K562 (cell line): ENCODE measurements at regions not wholly inside any gene's neighbourhood (a gene's known extent, or its start where the extent isn't known, plus 50 kb on each side); places are given as distances from the start of the nearest gene placed in this dataset.

Source experiments
- ATAC-seq: fragments of 200-7000 bp; cut with Tn5 transposase; 3 replicates; pipeline ENCODE4 v1.9.1; 2020; ENCODE audit warnings: moderate library complexity
- BruUV-seq: library from RNA; stranded (reverse); fragments of 400-500 nt; replicated peaks from 2 replicates; lab custom pipeline; 2021; lab: Mats Ljungman, UMichigan
- CTCF ChIA-PET: fragments of 300-600 bp; formaldehyde crosslinking; extraction: SDS; loops from one replicate; lab custom pipeline; 2021; ENCODE audit warnings: low intra/inter-chr PET ratio; lab: Yijun Ruan, JAX
- POLR2A ChIA-PET: fragments of 300-600, 350-650 bp; sonication (Branson Sonifier 250); formaldehyde crosslinking; extraction: SDS; loops from one replicate; lab custom pipeline; 2021; ENCODE audit warnings: antibody characterized with exemption, inconsistent platforms; lab: Yijun Ruan, JAX
- DNase-seq, 4 experiments: peaks; one replicate each; pipeline versions ENCODE4 v3.0.0 to v3.0.0-alpha.2; 2011 to 2018; ENCODE audit warnings: low spot score in 3 of 4, mixed read lengths in 3 of 4; ENCODE audit errors: extremely low read depth in 1 of 4
- FAIRE-seq: peaks from 2 replicates; lab custom pipeline; 2011; peaks lifted over from hg19 to GRCh38; lab: Jason Lieb, UNC
- H2AFZ ChIP-seq: 2 replicates; pipeline ENCODE4 v1.6.0; 2011; ENCODE audit warnings: low read depth, low read length, control low read depth, inconsistent platforms
- H3K27ac ChIP-seq: fragments of 200-600 bp; 3 replicates; pipeline ENCODE4 v1.8.0; 2011; ENCODE audit warnings: low read depth, mild to moderate bottlenecking, control low read depth, inconsistent platforms, low read length, moderate library complexity, mixed read lengths; ENCODE audit errors: extremely low read depth
- H3K27me3 ChIP-seq, 2 experiments: fragments of 300-600 bp in 1 of 2; 2 replicates in 1 of 2; 3 replicates in 1 of 2; pipeline versions ENCODE4 v1.6.0 to v1.8.0; 2011; ENCODE audit warnings: inconsistent platforms in 2 of 2, low read length in 2 of 2, mild to moderate bottlenecking in 1 of 2, mixed read lengths in 1 of 2, moderate library complexity in 1 of 2; ENCODE audit not compliant: control insufficient read depth in 2 of 2, insufficient read depth in 2 of 2
- H3K36me3 ChIP-seq: fragments of 300-600 bp; 3 replicates; pipeline ENCODE4 v1.8.0; 2011; ENCODE audit warnings: mild to moderate bottlenecking, low read length, inconsistent platforms; ENCODE audit not compliant: control insufficient read depth, insufficient read depth
- H3K4me1 ChIP-seq, 2 experiments: fragments of 200-600 bp in 1 of 2; replicated peaks in 1 of 2; 2 replicates in 1 of 2; 3 replicates in 1 of 2; pipeline versions ENCODE4 v1.5.1 to v1.8.0; 2011; ENCODE audit warnings: inconsistent platforms in 2 of 2, low read length in 2 of 2, mild to moderate bottlenecking in 1 of 2, mixed read lengths in 1 of 2, moderate library complexity in 1 of 2; ENCODE audit not compliant: control insufficient read depth in 2 of 2, insufficient read depth in 2 of 2
- H3K4me2 ChIP-seq: 2 replicates; pipeline ENCODE4 v1.6.1; 2011; ENCODE audit warnings: low read length, control low read depth, inconsistent platforms, mixed read lengths; ENCODE audit not compliant: insufficient read depth
- H3K4me3 ChIP-seq: fragments of 200-600 bp; sonication (generic), shearing (Covaris generic); 2 replicates; pipeline ENCODE4 v1.5.1; 2016; ENCODE audit warnings: control low read depth, inconsistent platforms
- H3K79me2 ChIP-seq: fragments of 200-600 bp; 3 replicates; pipeline ENCODE4 v1.8.0; 2011; ENCODE audit warnings: low read length, inconsistent platforms; ENCODE audit not compliant: control insufficient read depth, insufficient read depth
- H3K9ac ChIP-seq, 2 experiments: 2 replicates each; pipeline versions ENCODE4 v1.6.0 to v1.6.1; 2011; ENCODE audit warnings: low read depth in 2 of 2, low read length in 2 of 2, control low read depth in 1 of 2, inconsistent platforms in 1 of 2, mild to moderate bottlenecking in 1 of 2, mixed read lengths in 1 of 2; ENCODE audit not compliant: insufficient read depth in 1 of 2
- H3K9me1 ChIP-seq: one replicate; pipeline ENCODE4 v1.6.0; 2011; ENCODE audit warnings: inconsistent platforms, mild to moderate bottlenecking, low read length, moderate library complexity; ENCODE audit not compliant: control insufficient read depth, insufficient read depth
- H3K9me3 ChIP-seq: replicated peaks from 2 replicates; pipeline ENCODE4 v1.5.1; 2011; ENCODE audit warnings: low read depth, low read length, inconsistent platforms; ENCODE audit not compliant: control insufficient read depth, insufficient read depth
- H4K20me1 ChIP-seq: replicated peaks from 2 replicates; pipeline ENCODE4 v1.6.1; 2011; ENCODE audit warnings: low read length, inconsistent platforms, mixed read lengths; ENCODE audit not compliant: control insufficient read depth, insufficient read depth
- CBFA2T2 ChIP-seq: fragments of 450-650 bp; conservative IDR thresholded peaks from 2 replicates; pipeline ENCODE4 v1.6.1; 2017; ENCODE audit warnings: mild to moderate bottlenecking
- DIDO1 ChIP-seq: fragments of 450-650 bp; IDR thresholded peaks from 2 replicates; pipeline ENCODE4 v1.6.1; 2016; ENCODE audit warnings: low read depth, missing biosample characterization, missing genetic modification characterization
- EHMT2 ChIP-seq: fragments of 450-650 bp; IDR thresholded peaks from 2 replicates; pipeline ENCODE4 v1.6.1; 2018; ENCODE audit warnings: antibody characterized with exemption
- MXI1 ChIP-seq: IDR thresholded peaks from 2 replicates; pipeline ENCODE4 v1.6.1; 2011; ENCODE audit warnings: low read depth, mild to moderate bottlenecking, improper control_type of control experiment, low read length
- NR3C1 ChIP-seq: sonication (generic); formaldehyde crosslinking; IDR thresholded peaks from 2 replicates; pipeline ENCODE4 v1.8.1; 2022; ENCODE audit warnings: missing genetic modification reagents
- TARDBP ChIP-seq: fragments of 450-650 bp; IDR thresholded peaks from 2 replicates; pipeline ENCODE4 v1.6.1; 2016
- TCFL5 ChIP-seq: fragments of 250-450 bp; sonication (Bioruptor Pico); conservative IDR thresholded peaks from 2 replicates; pipeline ENCODE4 v1.6.1; 2021; ENCODE audit warnings: mild to moderate bottlenecking, moderate library complexity, matching md5 sums
- WGBS: fragments of 100-300 bp; shearing (Covaris generic); methylation state at CpG from one replicate; pipeline ENCODE4 v1.1.6; 2016; ENCODE audit warnings: low coverage, mixed read lengths; ENCODE audit not compliant: insufficient coverage; ENCODE audit errors: missing lambda C conversion rate; 5-methylcytosine and 5-hydroxymethylcytosine counted together
- in situ Hi-C: fragments of 300-500 bp; cut with MboI; formaldehyde crosslinking; loops from 4 replicates; pipeline ENCODE4 v1.15.0; 2018; ENCODE audit warnings: inconsistent platforms, mixed read lengths
- intact Hi-C: fragments of 100-400 bp; cut with micrococcal nuclease; formaldehyde crosslinking; loops from 2 replicates; pipeline ENCODE4 v1.14.2; 2022
- TF ChIP-seq, protein P1 (sequence below), 3 experiments: fragments of 200-800 bp in 1 of 3; fragments of 250-450 bp in 1 of 3; fragments of 450-650 bp in 1 of 3; sonication (Bioruptor Pico) in 1 of 3; sonication (Bioruptor generic) in 1 of 3; formaldehyde crosslinking in 1 of 3; IDR thresholded peaks; 2 replicates each; pipeline versions ENCODE4 v1.6.1 to v1.8.0; 2016 to 2022; ENCODE audit warnings: mild to moderate bottlenecking in 2 of 3, missing genetic modification characterization in 2 of 3, missing compliant biosample characterization in 1 of 3, moderate library complexity in 1 of 3
- TF ChIP-seq, protein P2 (sequence below): fragments of 450-650 bp; IDR thresholded peaks from 2 replicates; pipeline ENCODE4 v1.6.1; 2014; ENCODE audit warnings: low read depth, mild to moderate bottlenecking, moderate library complexity, borderline replicate concordance
- TF ChIP-seq, protein P3 (sequence below): fragments of 450-650 bp; IDR thresholded peaks from 2 replicates; pipeline ENCODE4 v1.7.0; 2016; ENCODE audit warnings: borderline replicate concordance
- TF ChIP-seq, protein P4 (sequence below), 3 experiments: fragments of 200-800 bp in 1 of 3; sonication (Bioruptor generic) in 1 of 3; sonication (generic) in 1 of 3; formaldehyde crosslinking in 1 of 3; IDR thresholded peaks; 2 replicates each; pipeline versions ENCODE4 v1.6.1 to v1.8.0; 2016 to 2022; ENCODE audit warnings: mild to moderate bottlenecking in 2 of 3, missing compliant biosample characterization in 2 of 3, missing genetic modification characterization in 2 of 3, missing genetic modification reagents in 1 of 3
- TF ChIP-seq, protein P5 (sequence below): fragments of 450-650 bp; formaldehyde crosslinking; IDR thresholded peaks from 2 replicates; pipeline ENCODE4 v1.4.0; 2022; ENCODE audit warnings: missing genetic modification characterization

DNA sequence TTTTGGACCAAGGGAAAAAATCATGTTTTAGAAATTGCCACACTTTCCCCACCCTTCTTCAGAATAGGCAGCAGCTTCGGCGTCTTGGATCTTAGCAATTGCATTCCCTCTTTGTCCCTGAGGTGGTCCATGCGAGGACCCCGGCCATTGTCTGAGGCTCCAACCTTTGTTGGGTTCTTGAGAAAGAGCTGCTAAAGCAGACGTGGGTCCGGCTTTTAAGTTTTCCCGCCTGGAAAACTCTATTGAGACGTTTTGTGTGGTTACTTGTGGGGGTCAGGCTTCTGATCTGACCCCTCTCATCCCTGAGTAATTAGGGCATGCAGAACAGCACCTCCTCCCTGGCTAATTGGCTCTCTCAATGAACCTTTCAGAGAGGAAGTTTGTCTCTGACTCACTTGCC lies 509.6 kb upstream of the TNC start:
- FAIRE-seq (no peak), DNase-seq (no peak), ATAC-seq (no peak)
- CTCF ChIA-PET, result no interaction called here
- intact Hi-C loops, result no loop called here
- in situ Hi-C loops, result no loop called here
- H3K9me3 ChIP-seq, result no peaks in the 10 kb centered on the region
- H3K4me1 ChIP-seq, result no peaks in the 10 kb centered on the region
- H3K9me1 ChIP-seq, result no peaks in the 10 kb centered on the region
- H3K4me2 ChIP-seq, result no peak overlapping the region
- H3K79me2 ChIP-seq, result no peaks in the 10 kb centered on the region
- no peak overlapping the region for H3K27ac ChIP-seq
- no peaks in the 10 kb centered on the region for H3K36me3 ChIP-seq
- POLR2A ChIA-PET, result no interaction called here
- no TSS peak for BruUV-seq
- H4K20me1 ChIP-seq, result no peaks in the 10 kb centered on the region
- 1% methylated on average over 8 of the region's 8 CpGs for WGBS
- TF ChIP-seq, protein P1, sequence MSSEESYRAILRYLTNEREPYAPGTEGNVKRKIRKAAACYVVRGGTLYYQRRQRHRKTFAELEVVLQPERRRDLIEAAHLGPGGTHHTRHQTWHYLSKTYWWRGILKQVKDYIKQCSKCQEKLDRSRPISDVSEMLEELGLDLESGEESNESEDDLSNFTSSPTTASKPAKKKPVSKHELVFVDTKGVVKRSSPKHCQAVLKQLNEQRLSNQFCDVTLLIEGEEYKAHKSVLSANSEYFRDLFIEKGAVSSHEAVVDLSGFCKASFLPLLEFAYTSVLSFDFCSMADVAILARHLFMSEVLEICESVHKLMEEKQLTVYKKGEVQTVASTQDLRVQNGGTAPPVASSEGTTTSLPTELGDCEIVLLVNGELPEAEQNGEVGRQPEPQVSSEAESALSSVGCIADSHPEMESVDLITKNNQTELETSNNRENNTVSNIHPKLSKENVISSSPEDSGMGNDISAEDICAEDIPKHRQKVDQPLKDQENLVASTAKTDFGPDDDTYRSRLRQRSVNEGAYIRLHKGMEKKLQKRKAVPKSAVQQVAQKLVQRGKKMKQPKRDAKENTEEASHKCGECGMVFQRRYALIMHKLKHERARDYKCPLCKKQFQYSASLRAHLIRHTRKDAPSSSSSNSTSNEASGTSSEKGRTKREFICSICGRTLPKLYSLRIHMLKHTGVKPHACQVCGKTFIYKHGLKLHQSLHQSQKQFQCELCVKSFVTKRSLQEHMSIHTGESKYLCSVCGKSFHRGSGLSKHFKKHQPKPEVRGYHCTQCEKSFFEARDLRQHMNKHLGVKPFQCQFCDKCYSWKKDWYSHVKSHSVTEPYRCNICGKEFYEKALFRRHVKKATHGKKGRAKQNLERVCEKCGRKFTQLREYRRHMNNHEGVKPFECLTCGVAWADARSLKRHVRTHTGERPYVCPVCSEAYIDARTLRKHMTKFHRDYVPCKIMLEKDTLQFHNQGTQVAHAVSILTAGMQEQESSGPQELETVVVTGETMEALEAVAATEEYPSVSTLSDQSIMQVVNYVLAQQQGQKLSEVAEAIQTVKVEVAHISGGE (CRISPR knock-in tag; IDR thresholded peaks at IDR 0.05), result no peak
- TF ChIP-seq CBFA2T2, result no peak
- no peak for TF ChIP-seq DIDO1
- TF ChIP-seq, protein P2, sequence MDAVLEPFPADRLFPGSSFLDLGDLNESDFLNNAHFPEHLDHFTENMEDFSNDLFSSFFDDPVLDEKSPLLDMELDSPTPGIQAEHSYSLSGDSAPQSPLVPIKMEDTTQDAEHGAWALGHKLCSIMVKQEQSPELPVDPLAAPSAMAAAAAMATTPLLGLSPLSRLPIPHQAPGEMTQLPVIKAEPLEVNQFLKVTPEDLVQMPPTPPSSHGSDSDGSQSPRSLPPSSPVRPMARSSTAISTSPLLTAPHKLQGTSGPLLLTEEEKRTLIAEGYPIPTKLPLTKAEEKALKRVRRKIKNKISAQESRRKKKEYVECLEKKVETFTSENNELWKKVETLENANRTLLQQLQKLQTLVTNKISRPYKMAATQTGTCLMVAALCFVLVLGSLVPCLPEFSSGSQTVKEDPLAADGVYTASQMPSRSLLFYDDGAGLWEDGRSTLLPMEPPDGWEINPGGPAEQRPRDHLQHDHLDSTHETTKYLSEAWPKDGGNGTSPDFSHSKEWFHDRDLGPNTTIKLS, result no peak
- no peak for TF ChIP-seq TCFL5
- TF ChIP-seq, protein P3, sequence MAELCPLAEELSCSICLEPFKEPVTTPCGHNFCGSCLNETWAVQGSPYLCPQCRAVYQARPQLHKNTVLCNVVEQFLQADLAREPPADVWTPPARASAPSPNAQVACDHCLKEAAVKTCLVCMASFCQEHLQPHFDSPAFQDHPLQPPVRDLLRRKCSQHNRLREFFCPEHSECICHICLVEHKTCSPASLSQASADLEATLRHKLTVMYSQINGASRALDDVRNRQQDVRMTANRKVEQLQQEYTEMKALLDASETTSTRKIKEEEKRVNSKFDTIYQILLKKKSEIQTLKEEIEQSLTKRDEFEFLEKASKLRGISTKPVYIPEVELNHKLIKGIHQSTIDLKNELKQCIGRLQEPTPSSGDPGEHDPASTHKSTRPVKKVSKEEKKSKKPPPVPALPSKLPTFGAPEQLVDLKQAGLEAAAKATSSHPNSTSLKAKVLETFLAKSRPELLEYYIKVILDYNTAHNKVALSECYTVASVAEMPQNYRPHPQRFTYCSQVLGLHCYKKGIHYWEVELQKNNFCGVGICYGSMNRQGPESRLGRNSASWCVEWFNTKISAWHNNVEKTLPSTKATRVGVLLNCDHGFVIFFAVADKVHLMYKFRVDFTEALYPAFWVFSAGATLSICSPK, result no peak
- no peak for TF ChIP-seq TARDBP
- TF ChIP-seq, protein P4, sequence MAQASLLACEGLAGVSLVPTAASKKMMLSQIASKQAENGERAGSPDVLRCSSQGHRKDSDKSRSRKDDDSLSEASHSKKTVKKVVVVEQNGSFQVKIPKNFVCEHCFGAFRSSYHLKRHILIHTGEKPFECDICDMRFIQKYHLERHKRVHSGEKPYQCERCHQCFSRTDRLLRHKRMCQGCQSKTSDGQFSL (CRISPR knock-in tag; IDR thresholded peaks at IDR 0.05), result no peak
- TF ChIP-seq, protein P4 (tag; IDR thresholded peaks at IDR 0.05), result no peak
- TF ChIP-seq NR3C1, result no peak
- TF ChIP-seq MXI1, result no peak
- no peak for TF ChIP-seq EHMT2
- TF ChIP-seq, protein P5, sequence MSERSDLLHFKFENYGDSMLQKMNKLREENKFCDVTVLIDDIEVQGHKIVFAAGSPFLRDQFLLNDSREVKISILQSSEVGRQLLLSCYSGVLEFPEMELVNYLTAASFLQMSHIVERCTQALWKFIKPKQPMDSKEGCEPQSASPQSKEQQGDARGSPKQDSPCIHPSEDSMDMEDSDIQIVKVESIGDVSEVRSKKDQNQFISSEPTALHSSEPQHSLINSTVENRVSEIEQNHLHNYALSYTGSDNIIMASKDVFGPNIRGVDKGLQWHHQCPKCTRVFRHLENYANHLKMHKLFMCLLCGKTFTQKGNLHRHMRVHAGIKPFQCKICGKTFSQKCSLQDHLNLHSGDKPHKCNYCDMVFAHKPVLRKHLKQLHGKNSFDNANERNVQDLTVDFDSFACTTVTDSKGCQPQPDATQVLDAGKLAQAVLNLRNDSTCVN, result no peak
- no peak overlapping the region for H3K4me3 ChIP-seq
- no peaks in the 10 kb centered on the region for H3K27me3 ChIP-seq
- no peak overlapping the region for H2AFZ ChIP-seq
- H3K9ac ChIP-seq, result no peak overlapping the region
